IMR-90 (cell line): ENCODE measurements at regions not wholly inside any gene's neighbourhood (a gene's known extent, or its start where the extent isn't known, plus 50 kb on each side); places are given as distances from the start of the nearest gene placed in this dataset.

Source experiments
- ATAC-seq: fragments of 200-7000 bp; cut with Tn5 transposase; 2 replicates; pipeline ENCODE4 v1.9.1; 2020; ENCODE audit warnings: low read depth, mild to moderate bottlenecking, moderate library complexity
- BruUV-seq: library from RNA; stranded (reverse); fragments of 400-500 nt; replicated peaks from 2 replicates; lab custom pipeline; 2021; lab: Mats Ljungman, UMichigan
- CTCF ChIA-PET: fragments of 300-600 bp; formaldehyde crosslinking; extraction: SDS; loops from one replicate; lab custom pipeline; 2021; ENCODE audit warnings: antibody characterized with exemption; lab: Yijun Ruan, JAX
- POLR2A ChIA-PET: fragments of 300-600 bp; sonication (Branson Sonifier 250); formaldehyde crosslinking; loops from one replicate; lab custom pipeline; 2022; ENCODE audit warnings: antibody characterized with exemption; ENCODE audit not compliant: unreplicated experiment; lab: Charles Lee
- DNase-seq: peaks from one replicate; pipeline ENCODE4 v3.0.0; 2013
- H2AFZ ChIP-seq: replicated peaks from 2 replicates; pipeline ENCODE3; 2013; ENCODE audit warnings: low read length, mild to moderate bottlenecking; ENCODE audit not compliant: poor library complexity
- H2AK5ac ChIP-seq: 2 replicates; pipeline ENCODE4 v1.6.1; 2013; ENCODE audit warnings: low read depth, low read length, inconsistent platforms
- H2AK9ac ChIP-seq: replicated peaks from 2 replicates; pipeline ENCODE3; 2013; ENCODE audit warnings: mild to moderate bottlenecking, low read depth, low read length, moderate library complexity; ENCODE audit not compliant: poor library complexity
- H2BK120ac ChIP-seq: 2 replicates; pipeline ENCODE4 v1.6.1; 2013; ENCODE audit warnings: low read depth, low read length, inconsistent platforms
- H2BK15ac ChIP-seq: 3 replicates; pipeline ENCODE4 v1.6.1; 2013; ENCODE audit warnings: low read depth, low read length, inconsistent platforms
- H2BK20ac ChIP-seq: 2 replicates; pipeline ENCODE4 v1.6.1; 2013; ENCODE audit warnings: low read depth, mild to moderate bottlenecking, inconsistent platforms, low read length, moderate library complexity
- H2BK5ac ChIP-seq: 2 replicates; pipeline ENCODE4 v1.6.1; 2013; ENCODE audit warnings: mild to moderate bottlenecking, low read depth, low read length, inconsistent platforms; ENCODE audit not compliant: poor library complexity, severe bottlenecking
- H3K14ac ChIP-seq: replicated peaks from 2 replicates; pipeline ENCODE4 v1.6.1; 2013; ENCODE audit warnings: low read depth, low read length, inconsistent platforms
- H3K18ac ChIP-seq: 2 replicates; pipeline ENCODE4 v1.6.1; 2013; ENCODE audit warnings: low read depth, low read length, control low read depth
- H3K23ac ChIP-seq: 2 replicates; pipeline ENCODE4 v1.6.1; 2013; ENCODE audit warnings: low read depth, low read length, inconsistent platforms
- H3K27ac ChIP-seq: 2 replicates; pipeline ENCODE4 v1.5.1; 2013; ENCODE audit warnings: mild to moderate bottlenecking, control low read depth, low read length; ENCODE audit not compliant: insufficient read depth
- H3K27me3 ChIP-seq: 2 replicates; pipeline ENCODE4 v1.6.1; 2013; ENCODE audit warnings: low read length; ENCODE audit not compliant: control insufficient read depth, insufficient read depth
- H3K36me3 ChIP-seq: 2 replicates; pipeline ENCODE4 v1.6.1; 2013; ENCODE audit warnings: low read length, mixed read lengths; ENCODE audit not compliant: control insufficient read depth, insufficient read depth
- H3K4ac ChIP-seq: 2 replicates; pipeline ENCODE4 v1.6.1; 2013; ENCODE audit warnings: low read depth, low read length, inconsistent platforms
- H3K4me1 ChIP-seq: 2 replicates; pipeline ENCODE4 v1.6.1; 2013; ENCODE audit warnings: low read length, mixed read lengths; ENCODE audit not compliant: control insufficient read depth, insufficient read depth
- H3K4me2 ChIP-seq: 2 replicates; pipeline ENCODE4 v1.6.1; 2013; ENCODE audit warnings: low read depth, mild to moderate bottlenecking, control low read depth, low read length, moderate library complexity
- H3K4me3 ChIP-seq: 2 replicates; pipeline ENCODE4 v1.5.1; 2013; ENCODE audit warnings: low read depth, mild to moderate bottlenecking, control low read depth, low read length, moderate library complexity; ENCODE audit not compliant: insufficient read depth
- H3K56ac ChIP-seq: 2 replicates; pipeline ENCODE4 v1.6.1; 2013; ENCODE audit warnings: low read length, inconsistent platforms; ENCODE audit not compliant: insufficient read depth; ENCODE audit errors: extremely low read depth
- H3K79me1 ChIP-seq, 2 experiments: 2 replicates each; pipeline ENCODE4 v1.6.1; 2013; ENCODE audit warnings: low read length in 2 of 2, inconsistent platforms in 1 of 2, low read depth in 1 of 2
- H3K9ac ChIP-seq: 2 replicates; pipeline ENCODE4 v1.6.1; 2013; ENCODE audit warnings: low read depth, low read length, control low read depth
- H3K9me1 ChIP-seq: 2 replicates; pipeline ENCODE4 v1.6.1; 2013; ENCODE audit warnings: low read length, inconsistent platforms; ENCODE audit not compliant: insufficient read depth
- H3K9me3 ChIP-seq: 2 replicates; pipeline ENCODE4 v1.6.1; 2013; ENCODE audit warnings: low read length; ENCODE audit not compliant: control insufficient read depth, insufficient read depth
- H4K20me1 ChIP-seq: 2 replicates; pipeline ENCODE4 v1.6.1; 2013; ENCODE audit warnings: low read length, inconsistent platforms; ENCODE audit not compliant: insufficient read depth
- H4K5ac ChIP-seq: 2 replicates; pipeline ENCODE4 v1.6.1; 2013; ENCODE audit warnings: mild to moderate bottlenecking, low read depth, low read length, control low read depth
- H4K8ac ChIP-seq, 2 experiments: 2 replicates each; pipeline ENCODE4 v1.6.1; 2013; ENCODE audit warnings: low read depth in 2 of 2, low read length in 2 of 2, control low read depth in 1 of 2, inconsistent platforms in 1 of 2
- H4K91ac ChIP-seq: 2 replicates; pipeline ENCODE4 v1.6.1; 2013; ENCODE audit warnings: low read depth, low read length, inconsistent platforms; ENCODE audit not compliant: insufficient read depth
- BHLHE40 ChIP-seq: fragments of 150-350 bp; IDR thresholded peaks from 2 replicates; pipeline ENCODE4 v1.6.1; 2016; ENCODE audit warnings: mild to moderate bottlenecking, low read depth, low read length
- CEBPB ChIP-seq: IDR thresholded peaks from 2 replicates; pipeline ENCODE4 v1.6.1; 2012; ENCODE audit warnings: low read depth, low read length, improper control_type of control experiment
- CHD1 ChIP-seq: IDR thresholded peaks from 2 replicates; pipeline ENCODE4 v1.6.1; 2012; ENCODE audit warnings: low read depth, low read length, improper control_type of control experiment
- CTCF ChIP-seq: conservative IDR thresholded peaks from 2 replicates; pipeline ENCODE4 v1.5.1; 2012; ENCODE audit warnings: mild to moderate bottlenecking, low read depth, low read length, improper control_type of control experiment
- MAZ ChIP-seq: IDR thresholded peaks from 2 replicates; pipeline ENCODE4 v1.6.1; 2012; ENCODE audit warnings: low read depth, mild to moderate bottlenecking, low read length, improper control_type of control experiment, moderate library complexity, borderline replicate concordance
- MXI1 ChIP-seq: IDR thresholded peaks from 2 replicates; pipeline ENCODE4 v1.6.1; 2012; ENCODE audit warnings: low read depth, mild to moderate bottlenecking, low read length, moderate library complexity, borderline replicate concordance
- RCOR1 ChIP-seq: IDR thresholded peaks from 2 replicates; pipeline ENCODE4 v1.6.1; 2012; ENCODE audit warnings: mild to moderate bottlenecking, low read length, improper control_type of control experiment; ENCODE audit not compliant: insufficient replicate concordance
- SMC3 ChIP-seq: fragments of 150-350 bp; IDR thresholded peaks from 2 replicates; pipeline ENCODE4 v1.6.1; 2016; ENCODE audit warnings: low read depth, mild to moderate bottlenecking, antibody characterized with exemption, low read length, moderate library complexity
- WGBS, 2 experiments: methylation state at CpG; one replicate each; pipeline versions ENCODE4 v1.1.5 to v1.1.7; 2013; ENCODE audit warnings: missing lambda C conversion rate in 2 of 2; ENCODE audit not compliant: insufficient read length in 1 of 2; ENCODE audit errors: extremely low coverage in 2 of 2; 5-methylcytosine and 5-hydroxymethylcytosine counted together
- dilution Hi-C: fragments of 300-500 bp; cut with HindIII; formaldehyde crosslinking; loops from one replicate; pipeline ENCODE4 v1.14.3; 2018; ENCODE audit warnings: low sequenced_read_pairs; ENCODE audit not compliant: unreplicated experiment
- in situ Hi-C: fragments of 300-500 bp; cut with MboI; formaldehyde crosslinking; loops from 3 replicates; pipeline ENCODE4 v1.14.3; 2019; ENCODE audit warnings: low sequenced_read_pairs, inconsistent platforms, mixed read lengths
- intact Hi-C: fragments of 100-400 bp; cut with micrococcal nuclease; formaldehyde crosslinking; loops from 2 replicates; pipeline ENCODE4 v1.10.0; 2022
- TF ChIP-seq, protein P1 (sequence below): fragments of 150-350 bp; IDR thresholded peaks from 2 replicates; pipeline ENCODE4 v1.6.1; 2016; ENCODE audit warnings: low read depth, mild to moderate bottlenecking, low read length, moderate library complexity, borderline replicate concordance

- H3K23ac ChIP-seq: no peak overlapping the region
- H4K5ac ChIP-seq: no peak overlapping the region
- H3K4me3 ChIP-seq: no peak overlapping the region
- BruUV-seq: no TSS peak
- dilution Hi-C loops: no loop called here
- POLR2A ChIA-PET: no interaction called here
- H3K36me3 ChIP-seq: no peaks in the 10 kb centered on the region
- H4K8ac ChIP-seq: no peak overlapping the region
- WGBS, 2 experiments: no CpG with 5 or more reads among the region's 3 CpGs
- no peak overlapping the region for H3K14ac ChIP-seq
- no peak overlapping the region for H2AK5ac ChIP-seq
- H4K91ac ChIP-seq: no peak overlapping the region
- in situ Hi-C loops: no loop called here
- no peak overlapping the region for H3K56ac ChIP-seq
- H2BK120ac ChIP-seq: no peak overlapping the region
- no peak overlapping the region for H3K9ac ChIP-seq
- no peak for ATAC-seq
- H3K27ac ChIP-seq: no peak overlapping the region
- intact Hi-C loops: no loop called here
- H2AFZ ChIP-seq: no peak overlapping the region
- no peaks in the 10 kb centered on the region for H3K27me3 ChIP-seq
- CTCF ChIA-PET: no interaction called here
- H3K18ac ChIP-seq: no peak overlapping the region
- no peaks in the 10 kb centered on the region for H3K9me3 ChIP-seq
- H3K79me1 ChIP-seq: no peaks in the 10 kb centered on the region
- no peak overlapping the region for H2BK20ac ChIP-seq
- no peak overlapping the region for H2AK9ac ChIP-seq
- H2BK15ac ChIP-seq: no peak overlapping the region
- H4K20me1 ChIP-seq: no peaks in the 10 kb centered on the region
- no peak overlapping the region for H2BK5ac ChIP-seq
- H3K9me1 ChIP-seq: no peaks in the 10 kb centered on the region
- no peaks in the 10 kb centered on the region for H3K4me1 ChIP-seq
- TF ChIP-seq MAZ (no peak), CHD1 (no peak), BHLHE40 (no peak), MXI1 (no peak), CEBPB (no peak), SMC3 (no peak), RCOR1 (no peak), CTCF (no peak)
- TF ChIP-seq, protein P1, sequence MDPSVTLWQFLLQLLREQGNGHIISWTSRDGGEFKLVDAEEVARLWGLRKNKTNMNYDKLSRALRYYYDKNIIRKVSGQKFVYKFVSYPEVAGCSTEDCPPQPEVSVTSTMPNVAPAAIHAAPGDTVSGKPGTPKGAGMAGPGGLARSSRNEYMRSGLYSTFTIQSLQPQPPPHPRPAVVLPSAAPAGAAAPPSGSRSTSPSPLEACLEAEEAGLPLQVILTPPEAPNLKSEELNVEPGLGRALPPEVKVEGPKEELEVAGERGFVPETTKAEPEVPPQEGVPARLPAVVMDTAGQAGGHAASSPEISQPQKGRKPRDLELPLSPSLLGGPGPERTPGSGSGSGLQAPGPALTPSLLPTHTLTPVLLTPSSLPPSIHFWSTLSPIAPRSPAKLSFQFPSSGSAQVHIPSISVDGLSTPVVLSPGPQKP: no peak
- no peak for DNase-seq
- no peak overlapping the region for H3K4me2 ChIP-seq
- no peak overlapping the region for H3K4ac ChIP-seq
These were observed 1424.6 kb upstream of the LRRTM3 start for GRCh38 chr10:65501259-65501658.
